ENCODE measurements at regions not wholly inside any gene's neighbourhood (a gene's known extent, or its start where the extent isn't known, plus 50 kb on each side); places are given as distances from the start of the nearest gene placed in this dataset.

GRCh38 chr12:75577812-75578211 lies 66.4 kb upstream of the KRR1 start:
- 96% methylated on average over 5 of the region's 5 CpGs for WGBS (ENCODE audit: missing lambda C conversion rate)
- POLR2A ChIA-PET: interaction anchor here (1.2 kb wide), 1 partner anchor 454 kb away, joined by 3 read pairs; the partner anchor contains the start of gene PHLDA1
- ATAC-seq: no peak
- Histone ChIP-seq H3K9me3 (no peaks in the 10 kb centered on the region), H3K27ac (no peak overlapping the region), H3K4me1 (peaks cover 11% of the 10 kb centered on the region; the same call in 1 of the 3 replicates), H3K4me3 (no peak overlapping the region), H3K4me2 (no peak overlapping the region)
- CTCF ChIA-PET: interaction anchor here (0.7 to 1.3 kb wide), 4 partner anchors 46 to 459 kb away, joined by 3 to 8 read pairs (median 4); no protein-coding TSS in a partner anchor
- no peak for DNase-seq (ENCODE audit: low read depth in 1 of 2, low spot score in 1 of 2)
- FAIRE-seq: no peak
- TF ChIP-seq NPAS2 (CRISPR knock-in tag; IDR thresholded peaks at IDR 0.05; ENCODE audit: borderline replicate concordance) (no peak), CEBPB (IDR thresholded peaks at IDR 0.05) (no peak), ZC3H11A (IDR thresholded peaks at IDR 0.05) (no peak), TP53 (CRISPR knock-in tag; IDR thresholded peaks at IDR 0.05) (no peak), BHLHE40 (IDR thresholded peaks at IDR 0.05; ENCODE audit: low read depth, low read length) (no peak), HMGXB4 (CRISPR knock-in tag; IDR thresholded peaks at IDR 0.05; ENCODE audit: borderline replicate concordance) (no peak), MYC (IDR thresholded peaks at IDR 0.05; ENCODE audit: borderline replicate concordance, low read length) (no peak), HEYL (CRISPR knock-in tag; IDR thresholded peaks at IDR 0.05) (no peak), BCL3 (IDR thresholded peaks at IDR 0.05) (no peak), ZSCAN20 (CRISPR knock-in tag; IDR thresholded peaks at IDR 0.05) (no peak), CBX8 (IDR thresholded peaks at IDR 0.05) (no peak), CHD4 (IDR thresholded peaks at IDR 0.05; ENCODE audit: borderline replicate concordance) (no peak), REST (IDR thresholded peaks at IDR 0.05) (no peak), ESRRA (IDR thresholded peaks at IDR 0.05; ENCODE audit: borderline replicate concordance, low read length) (no peak), RNF2 (IDR thresholded peaks at IDR 0.05; ENCODE audit: borderline replicate concordance, low read depth) (no peak)

- Histone ChIP-seq H3K4me3 (no peak overlapping the region), H3K9me3 (no peaks in the 10 kb centered on the region), H3K4me2 (no peak overlapping the region), H3K4me1 (no peaks in the 10 kb centered on the region), H3K27ac (no peak overlapping the region)
- POLR2A ChIA-PET: interaction anchor here (1.0 kb wide), 1 partner anchor 11 kb away, joined by 3 read pairs; no protein-coding TSS in a partner anchor
- TF ChIP-seq FOSL2 (IDR thresholded peaks at IDR 0.05): no peak
- TF ChIP-seq FOSL2 (CRISPR knock-in tag; IDR thresholded peaks at IDR 0.05): no peak
- no peak for TF ChIP-seq EHF (CRISPR knock-in tag; IDR thresholded peaks at IDR 0.05)
- no peak for TF ChIP-seq FOSB (CRISPR knock-in tag; IDR thresholded peaks at IDR 0.05)
- no peak for TF ChIP-seq JUN (IDR thresholded peaks at IDR 0.05)
- no peak for TF ChIP-seq USF2 (IDR thresholded peaks at IDR 0.05)
- TF ChIP-seq RFX5 (IDR thresholded peaks at IDR 0.05): no peak
- no peak for TF ChIP-seq HOXB5 (CRISPR knock-in tag; IDR thresholded peaks at IDR 0.05)
- TF ChIP-seq ATOH8 (CRISPR knock-in tag; IDR thresholded peaks at IDR 0.05; ENCODE audit: low read depth): no peak
- TF ChIP-seq MYC (IDR thresholded peaks at IDR 0.05; ENCODE audit: borderline replicate concordance, low read length): no peak
- no peak for TF ChIP-seq ZFP36 (IDR thresholded peaks at IDR 0.05; ENCODE audit: borderline replicate concordance, partially characterized antibody)
- no peak for TF ChIP-seq MAZ (IDR thresholded peaks at IDR 0.05; ENCODE audit: borderline replicate concordance, low read depth, low read length)
- no peak for TF ChIP-seq KDM1A (IDR thresholded peaks at IDR 0.05; ENCODE audit: low read depth)
- TF ChIP-seq EHMT2 (IDR thresholded peaks at IDR 0.05; ENCODE audit: low read depth): no peak
- WGBS (ENCODE audit: missing lambda C conversion rate): 85% methylated on average over 2 of the region's 2 CpGs
- DNase-seq (ENCODE audit: low read depth in 1 of 2, low spot score in 1 of 2) (no peak), ATAC-seq (no peak), FAIRE-seq (no peak)
- CTCF ChIA-PET: no interaction called here
Observed at GRCh38 chr12:75571656-75572205, 60.3 kb upstream of the KRR1 start.
